Type B pancreatic cell (in vitro differentiated cells): ENCODE measurements at regions not wholly inside any gene's neighbourhood (a gene's known extent, or its start where the extent isn't known, plus 50 kb on each side); places are given as distances from the start of the nearest gene placed in this dataset.

ENCODE experiments used
- DNase-seq: peaks from one replicate; pipeline ENCODE4 v3.0.0; 2021; ENCODE audit warnings: mixed read lengths; ENCODE audit not compliant: unreplicated experiment; ENCODE audit errors: extremely low spot score
- H3K27ac Mint-ChIP-seq: 2 replicates; pipeline ENCODE4 v1.8.0; 2021; ENCODE audit warnings: mild to moderate bottlenecking, mixed read lengths
- H3K27me3 Mint-ChIP-seq: 2 replicates; pipeline ENCODE4 v1.8.0; 2021; ENCODE audit warnings: mixed read lengths
- H3K36me3 Mint-ChIP-seq: 2 replicates; pipeline ENCODE4 v1.8.0; 2021; ENCODE audit warnings: mixed read lengths
- H3K4me1 Mint-ChIP-seq: one replicate; pipeline ENCODE4 v1.8.0; 2021; ENCODE audit warnings: mixed read lengths; ENCODE audit not compliant: unreplicated experiment
- H3K4me3 Mint-ChIP-seq: 2 replicates; pipeline ENCODE4 v1.8.0; 2021; ENCODE audit warnings: mild to moderate bottlenecking, mixed read lengths
- H3K9me3 Mint-ChIP-seq: 2 replicates; pipeline ENCODE4 v1.8.0; 2021; ENCODE audit warnings: mixed read lengths
- CTCF ChIP-seq: fragments of 200-600 bp; sonication (generic); conservative IDR thresholded peaks from 2 replicates; pipeline ENCODE4 v1.5.0; 2021; ENCODE audit warnings: antibody characterized with exemption, mild to moderate bottlenecking

- Mint-ChIP-seq H3K4me3 (no peak overlapping the region), H3K4me1 (peaks cover 3% of the 10 kb centered on the region), H3K27me3 (peaks cover 11% of the 10 kb centered on the region), H3K27ac (no peak overlapping the region), H3K36me3 (no peaks in the 10 kb centered on the region), H3K9me3 (no peaks in the 10 kb centered on the region)
- no peak for DNase-seq
- no peak for TF ChIP-seq CTCF
Measured at GRCh38 chr11:11020747-11021149, 162.9 kb upstream of the ZBED5 start.

- Mint-ChIP-seq H3K4me3 (no peak overlapping the region), H3K9me3 (no peaks in the 10 kb centered on the region), H3K27ac (no peak overlapping the region), H3K36me3 (no peaks in the 10 kb centered on the region), H3K27me3 (peaks cover 11% of the 10 kb centered on the region), H3K4me1 (peaks cover 3% of the 10 kb centered on the region)
- DNase-seq, result no peak
- TF ChIP-seq CTCF, result no peak
Measured at GRCh38 chr11:11020219-11020726, 162.4 kb upstream of the ZBED5 start.

- no peak overlapping the region for H3K27ac Mint-ChIP-seq
- no peaks in the 10 kb centered on the region for H3K36me3 Mint-ChIP-seq
- peaks cover under 1% of the 10 kb centered on the region for H3K4me1 Mint-ChIP-seq
- no peak for DNase-seq
- H3K9me3 Mint-ChIP-seq, result no peaks in the 10 kb centered on the region
- no peak overlapping the region for H3K4me3 Mint-ChIP-seq
- no peak for TF ChIP-seq CTCF
- peaks cover 5% of the 10 kb centered on the region for H3K27me3 Mint-ChIP-seq
Measured at GRCh38 chr11:11016943-11017342, 159.1 kb upstream of the ZBED5 start.

GRCh38 chr11:11016068-11016467 is 158.2 kb upstream of the ZBED5 start:
- no peaks in the 10 kb centered on the region for H3K36me3 Mint-ChIP-seq
- no peak for DNase-seq

GRCh38 chr11:11011617-11012016 is 153.8 kb upstream of the ZBED5 start:
- Mint-ChIP-seq H3K4me3 (no peak overlapping the region), H3K27ac (no peak overlapping the region), H3K36me3 (no peaks in the 10 kb centered on the region), H3K9me3 (no peaks in the 10 kb centered on the region), H3K4me1 (peaks cover 9% of the 10 kb centered on the region), H3K27me3 (peaks cover 28% of the 10 kb centered on the region)
- TF ChIP-seq CTCF, result no peak
- DNase-seq, result no peak

More at GRCh38 chr11:11016068-11016467, 158.2 kb upstream of the ZBED5 start:
- Mint-ChIP-seq H3K4me1 (peaks cover 2% of the 10 kb centered on the region), H3K4me3 (no peak overlapping the region), H3K9me3 (no peaks in the 10 kb centered on the region), H3K27me3 (peaks cover 12% of the 10 kb centered on the region), H3K27ac (no peak overlapping the region)
- TF ChIP-seq CTCF, result no peak

- no peaks in the 10 kb centered on the region for H3K9me3 Mint-ChIP-seq
Measured at GRCh38 chr11:11010624-11011127, 152.8 kb upstream of the ZBED5 start.

More at GRCh38 chr11:11010624-11011127, 152.8 kb upstream of the ZBED5 start:
- TF ChIP-seq CTCF, result no peak
- no peak overlapping the region for H3K4me3 Mint-ChIP-seq
- no peak overlapping the region for H3K27ac Mint-ChIP-seq
- H3K27me3 Mint-ChIP-seq, result peaks cover 31% of the 10 kb centered on the region
- no peak for DNase-seq
- no peaks in the 10 kb centered on the region for H3K36me3 Mint-ChIP-seq
- H3K4me1 Mint-ChIP-seq, result peaks cover 9% of the 10 kb centered on the region
